ENCODE measurements at regions not wholly inside any gene's neighbourhood (a gene's known extent, or its start where the extent isn't known, plus 50 kb on each side); places are given as distances from the start of the nearest gene placed in this dataset.
"Not testable (repeated sequence)": the region's sequence is repeated elsewhere in the genome, so short reads cannot be mapped to it uniquely, and the experiment has no call there.

- DNase-seq (ENCODE audit: low read depth): no peak
These were observed 323.0 kb downstream of the TMEM167A start for GRCh38 chr5:82754036-82754746.

- no peak for DNase-seq (ENCODE audit: low read depth)
These were observed 323.8 kb downstream of the TMEM167A start for GRCh38 chr5:82753374-82753773.

GRCh38 chr5:82749461-82749820, 327.8 kb downstream of the TMEM167A start:
- DNase-seq (ENCODE audit: low read depth): no peak

GRCh38 chr5:82748688-82749460, 328.3 kb downstream of the TMEM167A start:
- no peak for DNase-seq (ENCODE audit: low read depth)

GRCh38 chr5:82747986-82748385, 329.2 kb downstream of the TMEM167A start:
- DNase-seq (ENCODE audit: low read depth): no peak

- DNase-seq (ENCODE audit: low read depth): no peak
These were observed 332.2 kb downstream of the TMEM167A start for GRCh38 chr5:82745016-82745415.

GRCh38 chr5:82738681-82739269, 338.4 kb downstream of the TMEM167A start:
- DNase-seq (ENCODE audit: low read depth): no peak

- DNase-seq (ENCODE audit: low read depth): peak; percentile 59
These were observed 341.9 kb downstream of the TMEM167A start for GRCh38 chr5:82735160-82735789.

- DNase-seq (ENCODE audit: low read depth): no peak
These were observed 342.8 kb downstream of the TMEM167A start for GRCh38 chr5:82734347-82734746.

GRCh38 chr5:82730913-82731312, 346.3 kb downstream of the TMEM167A start:
- DNase-seq (ENCODE audit: low read depth): no peak

GRCh38 chr5:82728926-82729702, 348.1 kb downstream of the TMEM167A start:
- no peak for DNase-seq (ENCODE audit: low read depth)

- no peak for DNase-seq (ENCODE audit: low read depth)
These were observed 354.0 kb downstream of the TMEM167A start for GRCh38 chr5:82723168-82723567.

GRCh38 chr5:82721087-82721410, 356.1 kb downstream of the TMEM167A start:
- DNase-seq (ENCODE audit: low read depth): no peak

- DNase-seq (ENCODE audit: low read depth): no peak
These were observed 356.7 kb downstream of the TMEM167A start for GRCh38 chr5:82720213-82721086.

GRCh38 chr5:82719368-82719767, 357.8 kb downstream of the TMEM167A start:
- peak; percentile 6 for DNase-seq (ENCODE audit: low read depth)

GRCh38 chr5:82717738-82718137, 359.5 kb downstream of the TMEM167A start:
- DNase-seq (ENCODE audit: low read depth): no peak

GRCh38 chr5:82714732-82715131, 362.5 kb downstream of the TMEM167A start:
- not testable (repeated sequence) for DNase-seq (ENCODE audit: low read depth)

- DNase-seq (ENCODE audit: low read depth): no peak
These were observed 363.4 kb downstream of the TMEM167A start for GRCh38 chr5:82713811-82714210.

- peak; percentile 12 for DNase-seq (ENCODE audit: low read depth)
These were observed 369.5 kb downstream of the TMEM167A start for GRCh38 chr5:82707741-82708140.

GRCh38 chr5:82704381-82704780, 372.8 kb downstream of the TMEM167A start:
- no peak for DNase-seq (ENCODE audit: low read depth)

- no peak for DNase-seq (ENCODE audit: low read depth)
These were observed 375.1 kb downstream of the TMEM167A start for GRCh38 chr5:82702046-82702445.

Data from iris pigment epithelial cell (primary cell).